H9 (cell line): ENCODE measurements at regions not wholly inside any gene's neighbourhood (a gene's known extent, or its start where the extent isn't known, plus 50 kb on each side); places are given as distances from the start of the nearest gene placed in this dataset.

Source experiments
- DNase-seq: peaks from one replicate; pipeline ENCODE4 v3.0.0-alpha.2; 2017
- H2AFZ ChIP-seq: one replicate; pipeline ENCODE4 v1.6.1; 2013; ENCODE audit warnings: mild to moderate bottlenecking, low read length, control low read depth, moderate library complexity
- H2AK5ac ChIP-seq: 2 replicates; pipeline ENCODE4 v1.6.1; 2013; ENCODE audit warnings: low read length, control low read depth, mixed read lengths; ENCODE audit not compliant: insufficient read length
- H2BK120ac ChIP-seq: one replicate; pipeline ENCODE4 v1.6.1; 2013; ENCODE audit warnings: low read depth, mild to moderate bottlenecking, low read length, control low read depth, inconsistent platforms; ENCODE audit not compliant: poor library complexity, severe bottlenecking
- H2BK12ac ChIP-seq: 2 replicates; pipeline ENCODE4 v1.6.1; 2013; ENCODE audit warnings: low read length, control low read depth, mixed read lengths, low read depth; ENCODE audit not compliant: insufficient read length
- H2BK15ac ChIP-seq: 2 replicates; pipeline ENCODE4 v1.6.1; 2013; ENCODE audit warnings: low read depth, low read length, control low read depth
- H2BK20ac ChIP-seq: one replicate; pipeline ENCODE4 v1.6.1; 2013; ENCODE audit warnings: low read depth, mild to moderate bottlenecking, low read length, control low read depth, inconsistent platforms; ENCODE audit not compliant: poor library complexity, severe bottlenecking
- H2BK5ac ChIP-seq: 2 replicates; pipeline ENCODE4 v1.6.1; 2013; ENCODE audit warnings: low read length, control low read depth, mixed read lengths; ENCODE audit not compliant: insufficient read length
- H3K14ac ChIP-seq: 2 replicates; pipeline ENCODE4 v1.6.1; 2013; ENCODE audit warnings: low read length, control low read depth; ENCODE audit not compliant: insufficient read depth
- H3K18ac ChIP-seq: 2 replicates; pipeline ENCODE4 v1.6.1; 2013; ENCODE audit warnings: low read depth, mild to moderate bottlenecking, mixed read lengths, low read length, control low read depth; ENCODE audit not compliant: insufficient read length
- H3K23ac ChIP-seq: 2 replicates; pipeline ENCODE4 v1.6.1; 2013; ENCODE audit warnings: low read length, control low read depth, mixed read lengths, low read depth; ENCODE audit not compliant: insufficient read length
- H3K23me2 ChIP-seq: 2 replicates; pipeline ENCODE4 v1.6.1; 2013; ENCODE audit warnings: low read depth, mild to moderate bottlenecking, mixed read lengths, low read length, control low read depth; ENCODE audit not compliant: insufficient read length, poor library complexity, severe bottlenecking
- H3K27ac ChIP-seq: 2 replicates; pipeline ENCODE4 v1.5.1; 2013; ENCODE audit warnings: low read length, control low read depth, mixed read lengths, low read depth; ENCODE audit not compliant: insufficient read length
- H3K27me3 ChIP-seq: 2 replicates; pipeline ENCODE4 v1.6.1; 2013; ENCODE audit warnings: low read length, control low read depth, inconsistent platforms; ENCODE audit not compliant: insufficient read depth
- H3K4ac ChIP-seq: 2 replicates; pipeline ENCODE4 v1.6.1; 2013; ENCODE audit warnings: low read depth, mild to moderate bottlenecking, control low read depth, inconsistent platforms, low read length, moderate library complexity
- H3K4me1 ChIP-seq: 2 replicates; pipeline ENCODE4 v1.6.1; 2013; ENCODE audit warnings: low read length, control low read depth, inconsistent platforms; ENCODE audit not compliant: insufficient read depth
- H3K4me2 ChIP-seq: 2 replicates; pipeline ENCODE4 v1.6.1; 2013; ENCODE audit warnings: low read length, control low read depth, mixed read lengths; ENCODE audit not compliant: insufficient read length, insufficient read depth
- H3K56ac ChIP-seq: 2 replicates; pipeline ENCODE4 v1.6.1; 2013; ENCODE audit warnings: low read depth, mild to moderate bottlenecking, mixed read lengths, low read length, control low read depth; ENCODE audit not compliant: insufficient read length
- H3K79me1 ChIP-seq: 2 replicates; pipeline ENCODE4 v1.6.1; 2013; ENCODE audit warnings: low read depth, mild to moderate bottlenecking, moderate library complexity, low read length, control low read depth, inconsistent platforms; ENCODE audit not compliant: insufficient read depth, poor library complexity, severe bottlenecking
- H3K79me2 ChIP-seq: 2 replicates; pipeline ENCODE4 v1.6.1; 2013; ENCODE audit warnings: low read length, control low read depth, inconsistent platforms; ENCODE audit not compliant: insufficient read depth
- H3K9ac ChIP-seq: 2 replicates; pipeline ENCODE4 v1.6.1; 2013; ENCODE audit warnings: low read length, control low read depth, mixed read lengths; ENCODE audit not compliant: insufficient read length; ENCODE audit errors: extremely low read depth
- H3K9me3 ChIP-seq: one replicate; pipeline ENCODE4 v1.6.1; 2013; ENCODE audit warnings: low read depth, low read length, inconsistent platforms; ENCODE audit not compliant: control insufficient read depth
- H3T11ph ChIP-seq: one replicate; pipeline ENCODE4 v1.6.1; 2013; ENCODE audit warnings: mild to moderate bottlenecking, low read length, control low read depth, inconsistent platforms
- H4K20me1 ChIP-seq: one replicate; pipeline ENCODE4 v1.6.1; 2013; ENCODE audit not compliant: control insufficient read depth, insufficient read length, insufficient read depth
- H4K5ac ChIP-seq: 2 replicates; pipeline ENCODE4 v1.6.1; 2013; ENCODE audit warnings: low read depth, mild to moderate bottlenecking, mixed read lengths, low read length, control low read depth; ENCODE audit not compliant: insufficient read length
- H4K8ac ChIP-seq: replicated peaks from 2 replicates; pipeline ENCODE4 v1.6.1; 2013; ENCODE audit warnings: low read length, control low read depth, mixed read lengths, low read depth; ENCODE audit not compliant: insufficient read length
- H4K91ac ChIP-seq: 2 replicates; pipeline ENCODE4 v1.6.1; 2013; ENCODE audit warnings: low read depth, mild to moderate bottlenecking, moderate library complexity, mixed read lengths, low read length, control low read depth; ENCODE audit not compliant: insufficient read length
- H3K27ac Mint-ChIP-seq, 3 experiments: 2 replicates in 2 of 3; 3 replicates in 1 of 3; pipeline ENCODE4 v1.8.0; 2020 to 2021; ENCODE audit warnings: mixed read lengths in 3 of 3, mild to moderate bottlenecking in 1 of 3, moderate library complexity in 1 of 3
- H3K27me3 Mint-ChIP-seq: 2 replicates; pipeline ENCODE4 v1.8.0; 2021; ENCODE audit warnings: low read depth, mild to moderate bottlenecking, moderate library complexity, mixed read lengths
- H3K36me3 Mint-ChIP-seq, 3 experiments: 2 replicates in 2 of 3; 3 replicates in 1 of 3; pipeline ENCODE4 v1.8.0; 2020 to 2021; ENCODE audit warnings: low read depth in 3 of 3, mixed read lengths in 3 of 3; ENCODE audit not compliant: insufficient read depth in 1 of 3
- H3K4me1 Mint-ChIP-seq, 2 experiments: 2 replicates each; pipeline ENCODE4 v1.8.0; 2020; ENCODE audit warnings: mixed read lengths in 2 of 2
- H3K4me3 Mint-ChIP-seq, 2 experiments: 2 replicates in 1 of 2; 3 replicates in 1 of 2; pipeline ENCODE4 v1.8.0; 2020 to 2021; ENCODE audit warnings: mild to moderate bottlenecking in 2 of 2, mixed read lengths in 2 of 2, moderate library complexity in 1 of 2
- H3K9me3 Mint-ChIP-seq, 2 experiments: 2 replicates in 1 of 2; 3 replicates in 1 of 2; pipeline ENCODE4 v1.8.0; 2020; ENCODE audit warnings: mild to moderate bottlenecking in 2 of 2, mixed read lengths in 2 of 2, moderate library complexity in 1 of 2
- WGBS: extraction: QIAGEN DNeasy Blood & Tissue Kit; methylation state at CpG from one replicate; pipeline ENCODE4 v1.1.7; 2013; ENCODE audit warnings: missing lambda C conversion rate, low lambda C conversion rate, mixed read lengths; ENCODE audit not compliant: insufficient read length; ENCODE audit errors: extremely low coverage; 5-methylcytosine and 5-hydroxymethylcytosine counted together
- TF ChIP-seq, protein P1 (sequence below): fragments of 200-600 bp; sonication (generic); conservative IDR thresholded peaks from 3 replicates; pipeline ENCODE4 v1.8.0; 2021; ENCODE audit warnings: antibody characterized with exemption, mild to moderate bottlenecking

DNA sequence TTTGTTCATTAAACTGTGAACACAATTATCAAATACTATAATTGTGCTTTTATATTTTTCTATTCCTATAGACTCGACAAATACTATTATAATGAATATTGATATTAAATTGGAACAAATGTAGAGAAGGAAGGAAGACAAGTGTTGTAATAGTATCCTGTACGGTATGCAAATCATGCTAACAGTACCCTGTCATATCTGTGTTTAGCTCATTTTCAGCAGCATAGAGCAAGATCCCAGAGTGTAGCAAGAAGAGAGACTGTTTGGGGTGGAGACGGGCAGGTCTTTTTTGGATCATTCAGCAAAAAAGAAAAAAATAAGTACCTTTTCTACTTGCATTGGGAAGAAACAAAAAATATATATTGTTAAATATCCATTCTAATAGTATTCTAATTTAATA lies 224.1 kb downstream of the TPRG1 start:
- Histone ChIP-seq H2BK15ac (no peak overlapping the region), H3K9ac (no peak overlapping the region), H2BK5ac (no peak overlapping the region), H4K5ac (no peak overlapping the region), H3K4me2 (no peak overlapping the region), H3K79me1 (no peaks in the 10 kb centered on the region), H2BK12ac (no peak overlapping the region), H3K27me3 (no peaks in the 10 kb centered on the region), H3K79me2 (no peaks in the 10 kb centered on the region), H2BK20ac (no peak overlapping the region), H3K56ac (no peak overlapping the region), H2AFZ (no peak overlapping the region), H2BK120ac (no peak overlapping the region), H3K4ac (no peak overlapping the region), H3K14ac (no peak overlapping the region), H2AK5ac (no peak overlapping the region), H3K23me2 (no peaks in the 10 kb centered on the region), H4K8ac (no peak overlapping the region), H3K9me3 (no peaks in the 10 kb centered on the region), H3K23ac (no peak overlapping the region), H3K27ac (no peak overlapping the region), H3K4me1 (no peaks in the 10 kb centered on the region), H3T11ph (no peak overlapping the region), H4K91ac (no peak overlapping the region), H3K18ac (no peak overlapping the region), H4K20me1 (no peaks in the 10 kb centered on the region)
- Mint-ChIP-seq H3K4me3 (no peak overlapping the region), H3K27me3 (no peaks in the 10 kb centered on the region; the same call in 1 of the 2 replicates), H3K9me3 (no peaks in the 10 kb centered on the region), H3K4me1 (no peaks in the 10 kb centered on the region), H3K36me3 (no peaks in the 10 kb centered on the region), H3K27ac (no peak overlapping the region)
- DNase-seq = no peak
- TF ChIP-seq, protein P1, sequence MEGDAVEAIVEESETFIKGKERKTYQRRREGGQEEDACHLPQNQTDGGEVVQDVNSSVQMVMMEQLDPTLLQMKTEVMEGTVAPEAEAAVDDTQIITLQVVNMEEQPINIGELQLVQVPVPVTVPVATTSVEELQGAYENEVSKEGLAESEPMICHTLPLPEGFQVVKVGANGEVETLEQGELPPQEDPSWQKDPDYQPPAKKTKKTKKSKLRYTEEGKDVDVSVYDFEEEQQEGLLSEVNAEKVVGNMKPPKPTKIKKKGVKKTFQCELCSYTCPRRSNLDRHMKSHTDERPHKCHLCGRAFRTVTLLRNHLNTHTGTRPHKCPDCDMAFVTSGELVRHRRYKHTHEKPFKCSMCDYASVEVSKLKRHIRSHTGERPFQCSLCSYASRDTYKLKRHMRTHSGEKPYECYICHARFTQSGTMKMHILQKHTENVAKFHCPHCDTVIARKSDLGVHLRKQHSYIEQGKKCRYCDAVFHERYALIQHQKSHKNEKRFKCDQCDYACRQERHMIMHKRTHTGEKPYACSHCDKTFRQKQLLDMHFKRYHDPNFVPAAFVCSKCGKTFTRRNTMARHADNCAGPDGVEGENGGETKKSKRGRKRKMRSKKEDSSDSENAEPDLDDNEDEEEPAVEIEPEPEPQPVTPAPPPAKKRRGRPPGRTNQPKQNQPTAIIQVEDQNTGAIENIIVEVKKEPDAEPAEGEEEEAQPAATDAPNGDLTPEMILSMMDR = no peak
- WGBS = no CpG with 5 or more reads among the region's 3 CpGs
